Ascending aorta (tissue), 2 donors: ENCODE measurements at regions not wholly inside any gene's neighbourhood (a gene's known extent, or its start where the extent isn't known, plus 50 kb on each side); places are given as distances from the start of the nearest gene placed in this dataset.
A peak's percentile ranks its signal among the peaks of the same experiment; 100 is the strongest.

Source experiments
- DNase-seq, 2 donors: peaks; one replicate each; pipeline ENCODE4 v3.0.0-alpha.2; 2019; ENCODE audit warnings: low spot score in 2 of 2
- H3K27ac ChIP-seq, 2 donors: fragments of 200-600 bp; sonication (generic); one replicate each; pipeline ENCODE4 v1.5.1; 2016 to 2017; ENCODE audit warnings: mild to moderate bottlenecking in 1 of 2
- H3K27me3 ChIP-seq: fragments of 200-600 bp; sonication (generic); one replicate; pipeline ENCODE4 v1.5.1; 2017
- H3K36me3 ChIP-seq, 2 donors: fragments of 200-600 bp; sonication (generic); one replicate each; pipeline ENCODE4 v1.5.1; 2016
- H3K4me1 ChIP-seq, 2 donors: fragments of 200-600 bp; sonication (generic); one replicate each; pipeline ENCODE4 v1.5.1; 2016 to 2017; ENCODE audit warnings: mild to moderate bottlenecking in 1 of 2
- H3K4me3 ChIP-seq, 2 donors: fragments of 200-600 bp; sonication (generic); one replicate each; pipeline ENCODE4 v1.5.1; 2016 to 2017; ENCODE audit warnings: mild to moderate bottlenecking in 1 of 2
- H3K9me3 ChIP-seq, 2 donors: fragments of 200-600 bp; sonication (generic); one replicate each; pipeline ENCODE4 v1.5.1; 2016
- CTCF ChIP-seq, 3 experiments: fragments of 200-600 bp in 2 of 3; fragments of 450-650 bp in 1 of 3; sonication (generic) in 2 of 3; IDR thresholded peaks; one replicate each; pipeline ENCODE4 v1.5.1; 2016 to 2019; ENCODE audit warnings: antibody characterized with exemption in 3 of 3, mild to moderate bottlenecking in 1 of 3, moderate library complexity in 1 of 3
- intact Hi-C: fragments of 100-400 bp; cut with DNase I; formaldehyde crosslinking; loops from one replicate; pipeline ENCODE4 v1.15.1; 2023

GRCh38 chr1:232310541-232310940 is 319.4 kb downstream of the SIPA1L2 start:
- Histone ChIP-seq H3K27me3 (no peaks in the 10 kb centered on the region), H3K9me3 (no peaks in the 10 kb centered on the region), H3K36me3 (no peaks in the 10 kb centered on the region), H3K4me1 (peaks cover 3 to 8% of the 10 kb centered on the region in 2 donors), H3K4me3 (no peak overlapping the region), H3K27ac (no peak overlapping the region)
- intact Hi-C loops: no loop called here
- DNase-seq: no peak
- no peak for TF ChIP-seq CTCF (IDR thresholded peaks at IDR 0.05)

- no peak for TF ChIP-seq CTCF (IDR thresholded peaks at IDR 0.05)
- H3K4me1 ChIP-seq: peaks cover 3 to 8% of the 10 kb centered on the region in 2 donors
- no peak for DNase-seq
- no peak overlapping the region for H3K27ac ChIP-seq
- no peaks in the 10 kb centered on the region for H3K9me3 ChIP-seq
- H3K4me3 ChIP-seq: no peak overlapping the region
- H3K27me3 ChIP-seq: no peaks in the 10 kb centered on the region
- H3K36me3 ChIP-seq: no peaks in the 10 kb centered on the region
- intact Hi-C loops: no loop called here
These were observed 321.3 kb downstream of the SIPA1L2 start for GRCh38 chr1:232308616-232309015.

- Histone ChIP-seq H3K4me1 (peaks cover 3 to 8% of the 10 kb centered on the region in 2 donors), H3K27ac (peak overlapping the region in 1 of 2 donors; percentile 49), H3K36me3 (no peaks in the 10 kb centered on the region), H3K27me3 (no peaks in the 10 kb centered on the region), H3K9me3 (no peaks in the 10 kb centered on the region), H3K4me3 (no peak overlapping the region)
- no peak for TF ChIP-seq CTCF (IDR thresholded peaks at IDR 0.05)
- intact Hi-C loops: no loop called here
- DNase-seq: no peak
These were observed 322.5 kb downstream of the SIPA1L2 start for GRCh38 chr1:232307296-232308017.

GRCh38 chr1:232306269-232306961 is 323.5 kb downstream of the SIPA1L2 start:
- peak in 1 of 3 experiments; percentile 29 for TF ChIP-seq CTCF (IDR thresholded peaks at IDR 0.05)
- H3K4me1 ChIP-seq: peaks cover 3 to 8% of the 10 kb centered on the region in 2 donors
- peak overlapping the region in 1 of 2 donors; percentile 49 for H3K27ac ChIP-seq
- no peaks in the 10 kb centered on the region for H3K9me3 ChIP-seq
- intact Hi-C loops: no loop called here
- peak in 1 of 2 donors; percentile 62 for DNase-seq
- H3K4me3 ChIP-seq: no peak overlapping the region
- H3K36me3 ChIP-seq: no peaks in the 10 kb centered on the region
- no peaks in the 10 kb centered on the region for H3K27me3 ChIP-seq

GRCh38 chr1:232305050-232305449 is 324.9 kb downstream of the SIPA1L2 start:
- H3K27me3 ChIP-seq: no peaks in the 10 kb centered on the region
- H3K27ac ChIP-seq: no peak overlapping the region
- H3K4me3 ChIP-seq: no peak overlapping the region
- no peaks in the 10 kb centered on the region for H3K9me3 ChIP-seq
- intact Hi-C loops: no loop called here
- peaks cover 3 to 8% of the 10 kb centered on the region in 2 donors for H3K4me1 ChIP-seq
- H3K36me3 ChIP-seq: no peaks in the 10 kb centered on the region
- no peak for DNase-seq
- no peak for TF ChIP-seq CTCF (IDR thresholded peaks at IDR 0.05)
